MM.1S (cell line): ENCODE measurements at regions not wholly inside any gene's neighbourhood (a gene's known extent, or its start where the extent isn't known, plus 50 kb on each side); places are given as distances from the start of the nearest gene placed in this dataset.
"Not testable (repeated sequence)": the region's sequence is repeated elsewhere in the genome, so short reads cannot be mapped to it uniquely, and the experiment has no call there.

Source experiments
- DNase-seq: peaks from one replicate; pipeline ENCODE4 v3.0.0-alpha.2; 2015
- H2AFZ ChIP-seq: fragments of 300-600 bp; sonication (generic); 2 replicates; pipeline ENCODE4 v1.6.0; 2016; ENCODE audit warnings: antibody characterized with exemption, low read length
- H3F3A ChIP-seq: fragments of 300-600 bp; sonication (generic); 2 replicates; pipeline ENCODE4 v1.6.1; 2016; ENCODE audit warnings: mild to moderate bottlenecking, antibody characterized with exemption, low read length, moderate library complexity, mixed read lengths; ENCODE audit not compliant: insufficient read depth
- H3K27ac ChIP-seq: fragments of 300-600 bp; sonication (generic); 2 replicates; pipeline ENCODE4 v1.5.1; 2016; ENCODE audit warnings: mild to moderate bottlenecking, low read length
- H3K27me3 ChIP-seq: fragments of 300-600 bp; sonication (generic); replicated peaks from 2 replicates; pipeline ENCODE4 v1.6.0; 2016; ENCODE audit warnings: low read length; ENCODE audit not compliant: insufficient read depth
- H3K36me3 ChIP-seq: fragments of 300-600 bp; sonication (generic); replicated peaks from 2 replicates; pipeline ENCODE4 v1.6.1; 2016; ENCODE audit warnings: mild to moderate bottlenecking, low read length, mixed read lengths; ENCODE audit not compliant: insufficient read depth
- H3K4me1 ChIP-seq: fragments of 300-600 bp; sonication (generic); 2 replicates; pipeline ENCODE4 v1.6.1; 2016; ENCODE audit warnings: low read length, mixed read lengths
- H3K4me2 ChIP-seq: fragments of 300-600 bp; sonication (generic); 2 replicates; pipeline ENCODE4 v1.6.0; 2016; ENCODE audit warnings: low read depth, low read length
- H3K4me3 ChIP-seq: fragments of 300-600 bp; sonication (generic); 2 replicates; pipeline ENCODE4 v1.5.1; 2016; ENCODE audit warnings: low read length, mixed read lengths
- H3K79me2 ChIP-seq: fragments of 300-600 bp; sonication (generic); 2 replicates; pipeline ENCODE4 v1.6.1; 2016; ENCODE audit warnings: mixed run types, low read length, mixed read lengths
- H3K9ac ChIP-seq: fragments of 300-600 bp; sonication (generic); 2 replicates; pipeline ENCODE4 v1.6.1; 2016; ENCODE audit warnings: low read length, mixed read lengths
- H3K9me2 ChIP-seq: fragments of 300-600 bp; sonication (generic); replicated peaks from 2 replicates; pipeline ENCODE4 v1.6.1; 2016; ENCODE audit warnings: mild to moderate bottlenecking, low read length, mixed read lengths; ENCODE audit not compliant: insufficient read depth
- H3K9me3 ChIP-seq: fragments of 300-600 bp; sonication (generic); replicated peaks from 2 replicates; pipeline ENCODE4 v1.6.1; 2016; ENCODE audit warnings: mild to moderate bottlenecking, low read length, mixed read lengths; ENCODE audit not compliant: insufficient read depth
- H4K20me1 ChIP-seq: fragments of 300-600 bp; sonication (generic); 2 replicates; pipeline ENCODE4 v1.6.1; 2016; ENCODE audit warnings: mild to moderate bottlenecking, low read length, moderate library complexity, mixed read lengths; ENCODE audit not compliant: insufficient read depth
- EZH2 ChIP-seq: fragments of 300-600 bp; sonication (generic); optimal IDR thresholded peaks from 2 replicates; pipeline ENCODE3; 2017; ENCODE audit warnings: low read depth, mild to moderate bottlenecking, antibody characterized with exemption, low read length, mixed read lengths
- EZH2phosphoT487 ChIP-seq: fragments of 300-600 bp; sonication (generic); IDR thresholded peaks from 2 replicates; pipeline ENCODE4 v1.6.1; 2018; ENCODE audit warnings: antibody characterized with exemption, low read length
- TF ChIP-seq, protein P1 (sequence below): fragments of 300-600 bp; sonication (generic); IDR thresholded peaks from 2 replicates; pipeline ENCODE4 v1.5.1; 2016; ENCODE audit warnings: antibody characterized with exemption, low read length, mixed read lengths

DNA sequence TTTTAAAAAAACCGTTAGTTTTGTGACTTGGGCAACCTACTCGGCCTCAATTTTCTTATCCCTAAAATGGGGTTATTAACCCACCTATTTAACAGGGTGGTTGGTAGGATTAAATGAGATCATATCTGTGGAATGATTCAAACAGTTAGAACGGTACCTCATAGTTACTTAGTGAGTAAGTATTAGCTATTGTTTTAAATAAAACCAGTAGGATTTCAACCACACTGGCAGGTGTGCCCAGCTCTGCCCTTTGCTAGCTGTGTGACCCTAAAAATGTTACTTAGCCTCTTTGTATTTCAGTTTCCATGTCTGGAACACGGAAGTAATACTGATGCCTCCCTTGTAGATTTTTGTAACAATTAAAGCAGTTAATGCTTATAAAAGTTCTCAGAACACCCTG lies 225.8 kb upstream of the SPRY1 start:
- H3K9me3 ChIP-seq = no peaks in the 10 kb centered on the region
- H3K9ac ChIP-seq = no peak overlapping the region
- H3K27me3 ChIP-seq = no peaks in the 10 kb centered on the region
- H3K36me3 ChIP-seq = no peaks in the 10 kb centered on the region
- TF ChIP-seq, protein P1, sequence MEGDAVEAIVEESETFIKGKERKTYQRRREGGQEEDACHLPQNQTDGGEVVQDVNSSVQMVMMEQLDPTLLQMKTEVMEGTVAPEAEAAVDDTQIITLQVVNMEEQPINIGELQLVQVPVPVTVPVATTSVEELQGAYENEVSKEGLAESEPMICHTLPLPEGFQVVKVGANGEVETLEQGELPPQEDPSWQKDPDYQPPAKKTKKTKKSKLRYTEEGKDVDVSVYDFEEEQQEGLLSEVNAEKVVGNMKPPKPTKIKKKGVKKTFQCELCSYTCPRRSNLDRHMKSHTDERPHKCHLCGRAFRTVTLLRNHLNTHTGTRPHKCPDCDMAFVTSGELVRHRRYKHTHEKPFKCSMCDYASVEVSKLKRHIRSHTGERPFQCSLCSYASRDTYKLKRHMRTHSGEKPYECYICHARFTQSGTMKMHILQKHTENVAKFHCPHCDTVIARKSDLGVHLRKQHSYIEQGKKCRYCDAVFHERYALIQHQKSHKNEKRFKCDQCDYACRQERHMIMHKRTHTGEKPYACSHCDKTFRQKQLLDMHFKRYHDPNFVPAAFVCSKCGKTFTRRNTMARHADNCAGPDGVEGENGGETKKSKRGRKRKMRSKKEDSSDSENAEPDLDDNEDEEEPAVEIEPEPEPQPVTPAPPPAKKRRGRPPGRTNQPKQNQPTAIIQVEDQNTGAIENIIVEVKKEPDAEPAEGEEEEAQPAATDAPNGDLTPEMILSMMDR = no peak
- TF ChIP-seq EZH2 (no peak), EZH2phosphoT487 (no peak)
- no peaks in the 10 kb centered on the region for H3K9me2 ChIP-seq
- no peaks in the 10 kb centered on the region for H3K79me2 ChIP-seq
- no peak overlapping the region for H2AFZ ChIP-seq
- DNase-seq = no peak
- H3K27ac ChIP-seq = no peak overlapping the region
- H3K4me3 ChIP-seq = no peak overlapping the region
- peaks cover 16% of the 10 kb centered on the region for H3K4me1 ChIP-seq
- no peaks in the 10 kb centered on the region for H4K20me1 ChIP-seq
- H3K4me2 ChIP-seq = no peak overlapping the region
- H3F3A ChIP-seq = no peaks in the 10 kb centered on the region; the same call in 1 of the 2 replicates

DNA sequence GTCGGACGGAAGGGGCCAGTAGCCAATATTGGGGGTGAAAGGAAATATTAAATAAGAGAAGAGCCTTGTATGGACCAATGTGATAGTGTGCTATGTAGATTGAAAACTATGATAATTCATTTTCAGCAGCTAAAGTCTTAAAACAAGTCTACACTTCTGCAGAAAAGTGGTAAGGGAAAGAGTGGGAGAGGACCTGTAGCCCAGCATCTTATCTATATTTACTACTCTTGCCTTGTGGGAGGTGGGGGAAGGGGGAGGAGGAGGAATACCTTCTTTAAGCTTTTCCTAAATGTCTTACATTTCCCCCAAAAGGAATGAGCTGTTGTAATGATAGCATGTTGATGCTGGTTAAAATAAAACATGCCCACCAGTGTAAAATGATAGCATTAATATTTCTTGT lies 220.0 kb upstream of the SPRY1 start:
- H2AFZ ChIP-seq = no peak overlapping the region
- no peaks in the 10 kb centered on the region for H3K9me2 ChIP-seq
- no peak overlapping the region for H3K27ac ChIP-seq
- H3K36me3 ChIP-seq = no peaks in the 10 kb centered on the region
- no peak overlapping the region for H3K4me2 ChIP-seq
- H3K4me3 ChIP-seq = no peak overlapping the region
- no peaks in the 10 kb centered on the region for H3K79me2 ChIP-seq
- H3K4me1 ChIP-seq = no peaks in the 10 kb centered on the region
- H3K9me3 ChIP-seq = no peaks in the 10 kb centered on the region
- no peaks in the 10 kb centered on the region for H4K20me1 ChIP-seq
- TF ChIP-seq EZH2phosphoT487 (no peak), EZH2 (no peak)
- TF ChIP-seq, protein P1 = no peak
- no peak overlapping the region for H3K9ac ChIP-seq
- no peaks in the 10 kb centered on the region for H3K27me3 ChIP-seq
- DNase-seq = no peak
- no peaks in the 10 kb centered on the region for H3F3A ChIP-seq

DNA sequence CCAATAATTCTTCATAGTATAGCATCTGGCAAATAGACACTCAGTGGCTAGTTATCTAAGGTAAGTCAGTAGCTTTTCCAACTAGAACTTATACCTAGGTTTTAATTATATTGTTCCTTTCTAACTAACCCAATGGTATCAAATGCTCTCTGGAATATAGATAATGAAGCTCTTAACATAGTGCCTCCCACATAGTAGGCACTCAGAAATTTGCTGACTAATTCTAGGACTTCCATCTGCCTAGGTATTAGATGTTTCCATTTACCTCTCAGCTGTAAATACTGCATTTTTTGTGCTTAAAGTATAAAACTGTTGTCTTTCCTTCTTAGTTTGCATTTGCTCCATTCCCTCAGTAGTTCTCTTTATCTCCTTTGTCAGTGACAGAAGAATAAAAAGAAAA lies 214.3 kb upstream of the SPRY1 start:
- Histone ChIP-seq H3K9me3 (no peaks in the 10 kb centered on the region), H3K9ac (no peak overlapping the region), H3K27me3 (no peaks in the 10 kb centered on the region), H4K20me1 (no peaks in the 10 kb centered on the region), H3K79me2 (no peaks in the 10 kb centered on the region), H3K36me3 (no peaks in the 10 kb centered on the region), H3K4me1 (no peaks in the 10 kb centered on the region), H3K9me2 (no peaks in the 10 kb centered on the region), H3K27ac (no peak overlapping the region), H3K4me2 (no peak overlapping the region), H2AFZ (no peak overlapping the region), H3F3A (no peaks in the 10 kb centered on the region), H3K4me3 (no peak overlapping the region)
- no peak for DNase-seq
- TF ChIP-seq, protein P1 = no peak

DNA sequence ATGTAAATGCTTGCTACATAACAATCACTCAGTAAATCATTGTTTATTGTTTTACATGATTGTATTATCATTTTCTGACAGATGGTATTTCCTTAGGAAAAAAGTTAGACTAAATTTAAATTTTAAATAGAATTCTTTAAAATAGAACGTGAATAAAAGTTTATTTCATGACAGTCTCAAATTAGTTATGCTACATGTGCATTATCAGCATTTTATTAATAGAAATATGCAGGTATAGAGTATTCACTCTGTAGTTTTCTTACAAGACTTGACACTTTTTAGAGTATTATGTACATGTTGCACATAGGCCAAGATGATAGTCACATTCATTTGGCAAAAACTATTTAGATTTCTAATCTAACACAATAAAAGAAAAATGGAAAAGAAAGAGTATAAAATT lies 213.3 kb upstream of the SPRY1 start:
- no peak overlapping the region for H3K9ac ChIP-seq
- no peaks in the 10 kb centered on the region for H3K79me2 ChIP-seq
- H3K36me3 ChIP-seq = no peaks in the 10 kb centered on the region
- no peak for DNase-seq
- H3K27ac ChIP-seq = no peak overlapping the region
- no peaks in the 10 kb centered on the region for H3K9me2 ChIP-seq
- no peak overlapping the region for H2AFZ ChIP-seq
- no peak overlapping the region for H3K4me2 ChIP-seq
- no peaks in the 10 kb centered on the region for H3K9me3 ChIP-seq
- H4K20me1 ChIP-seq = no peaks in the 10 kb centered on the region
- H3K4me3 ChIP-seq = no peak overlapping the region
- H3K4me1 ChIP-seq = no peaks in the 10 kb centered on the region
- H3K27me3 ChIP-seq = no peaks in the 10 kb centered on the region
- TF ChIP-seq EZH2phosphoT487 = no peak
- no peak for TF ChIP-seq EZH2
- TF ChIP-seq, protein P1 = no peak
- H3F3A ChIP-seq = no peaks in the 10 kb centered on the region

DNA sequence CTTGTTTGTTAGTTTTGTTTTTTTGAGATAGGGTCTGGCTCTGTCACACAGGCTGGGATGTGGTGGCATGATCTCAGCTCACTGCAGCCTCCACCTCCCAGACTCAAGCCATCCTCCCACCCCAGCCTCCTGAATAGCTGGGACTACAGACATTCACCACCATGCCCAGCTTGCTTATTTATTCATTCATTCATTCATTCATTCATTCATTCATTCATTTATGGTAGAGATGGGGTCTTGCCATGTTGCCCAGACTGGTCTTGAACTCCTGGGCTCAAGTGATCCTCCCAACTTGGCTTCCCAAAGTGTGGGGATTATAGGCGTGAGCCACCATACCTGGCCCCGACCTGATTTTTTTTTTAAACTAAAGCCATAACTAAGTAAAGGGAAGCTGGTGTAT lies 212.8 kb upstream of the SPRY1 start:
- H3K9me2 ChIP-seq, H3K4me3 ChIP-seq, H3F3A ChIP-seq, H3K27ac ChIP-seq, H3K4me2 ChIP-seq, DNase-seq, H4K20me1 ChIP-seq, H3K79me2 ChIP-seq, H3K9me3 ChIP-seq, H3K9ac ChIP-seq, H3K4me1 ChIP-seq, H2AFZ ChIP-seq, H3K27me3 ChIP-seq, H3K36me3 ChIP-seq: not testable (repeated sequence)
